Muscle layer of duodenum (tissue), 2 donors: ENCODE measurements at regions not wholly inside any gene's neighbourhood (a gene's known extent, or its start where the extent isn't known, plus 50 kb on each side); places are given as distances from the start of the nearest gene placed in this dataset.

Experiments used
- H3K27ac ChIP-seq: one replicate; pipeline ENCODE4 v1.7.0; 2013; ENCODE audit warnings: mild to moderate bottlenecking, low read length
- H3K27me3 ChIP-seq: one replicate; pipeline ENCODE4 v1.7.0; 2013; ENCODE audit warnings: low read depth, mild to moderate bottlenecking, control low read depth, low read length
- H3K36me3 ChIP-seq, 2 donors: one replicate each; pipeline ENCODE4 v1.7.0; 2013; ENCODE audit warnings: low read length in 2 of 2, control low read depth in 1 of 2, mild to moderate bottlenecking in 1 of 2; ENCODE audit not compliant: insufficient read depth in 2 of 2, control insufficient read depth in 1 of 2
- H3K4me1 ChIP-seq, 2 donors: one replicate each; pipeline ENCODE4 v1.7.0; 2013; ENCODE audit warnings: low read length in 2 of 2, mild to moderate bottlenecking in 2 of 2, control low read depth in 1 of 2, moderate library complexity in 1 of 2; ENCODE audit not compliant: insufficient read depth in 2 of 2, control insufficient read depth in 1 of 2
- H3K4me3 ChIP-seq, 2 donors: one replicate each; pipeline ENCODE4 v1.7.0; 2013; ENCODE audit warnings: low read length in 2 of 2, low read depth in 1 of 2, mild to moderate bottlenecking in 1 of 2
- H3K9me3 ChIP-seq, 2 donors: one replicate each; pipeline ENCODE4 v1.7.0; 2013; ENCODE audit warnings: low read length in 2 of 2, control low read depth in 1 of 2, mild to moderate bottlenecking in 1 of 2; ENCODE audit not compliant: control insufficient read depth in 1 of 2
- donor health status: healthy.

DNA sequence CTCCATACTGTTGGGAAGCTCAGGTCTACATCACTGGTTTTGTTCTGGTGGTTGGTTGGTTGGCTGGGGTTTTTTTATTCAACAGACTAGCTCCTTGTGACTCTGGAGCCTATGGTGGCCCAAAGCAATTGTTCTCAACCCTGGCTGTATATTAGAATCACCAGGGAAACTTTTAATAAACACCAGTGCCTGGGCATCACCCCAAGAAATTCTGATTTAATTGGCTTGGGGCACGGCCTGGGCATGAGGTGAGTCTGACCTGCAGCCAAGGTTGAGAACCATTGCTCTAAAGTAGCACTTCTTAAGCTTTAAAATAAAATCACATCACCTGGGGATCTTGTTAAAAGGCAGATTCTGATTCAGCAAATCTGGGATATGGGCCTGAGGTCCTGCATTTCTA, 184.1 kb downstream of the C1D start:
- Histone ChIP-seq H3K27ac (no peak overlapping the region), H3K9me3 (peaks cover 0 to 2% of the 10 kb centered on the region in 2 donors), H3K27me3 (no peaks in the 10 kb centered on the region), H3K36me3 (no peaks in the 10 kb centered on the region), H3K4me3 (no peak overlapping the region), H3K4me1 (no peaks in the 10 kb centered on the region)

GRCh38 chr2:67879586-67880290, 183.1 kb downstream of the C1D start:
- Histone ChIP-seq H3K9me3 (no peaks in the 10 kb centered on the region), H3K4me1 (no peaks in the 10 kb centered on the region), H3K4me3 (no peak overlapping the region), H3K36me3 (no peaks in the 10 kb centered on the region), H3K27ac (no peak overlapping the region), H3K27me3 (no peaks in the 10 kb centered on the region)

DNA sequence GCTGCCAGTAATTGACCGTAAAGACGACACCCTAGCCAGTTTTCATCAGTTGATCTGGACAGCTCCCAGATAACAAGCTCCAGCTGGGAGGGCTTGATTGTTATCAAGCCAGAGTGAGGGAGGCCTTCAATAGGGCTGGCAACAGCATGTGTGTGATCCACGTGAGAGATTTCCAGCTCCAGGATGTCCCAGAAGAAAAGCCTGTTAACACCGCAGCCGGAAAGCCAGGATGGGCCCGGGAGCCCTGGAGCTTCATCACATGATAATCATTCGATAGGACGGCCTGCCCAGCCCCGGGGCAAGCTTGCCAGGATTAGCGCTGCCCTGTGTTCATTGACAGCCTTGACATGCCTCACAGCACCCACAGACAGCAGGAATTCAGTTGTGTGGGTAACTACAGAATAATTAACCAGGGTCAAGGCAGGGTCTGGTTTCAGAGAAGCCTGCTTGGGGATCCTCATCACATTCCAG, 182.5 kb downstream of the C1D start:
- no peaks in the 10 kb centered on the region for H3K36me3 ChIP-seq
- H3K27me3 ChIP-seq = no peaks in the 10 kb centered on the region
- no peaks in the 10 kb centered on the region for H3K9me3 ChIP-seq
- no peak overlapping the region for H3K4me3 ChIP-seq
- no peak overlapping the region for H3K27ac ChIP-seq
- no peaks in the 10 kb centered on the region for H3K4me1 ChIP-seq

- H3K36me3 ChIP-seq = no peaks in the 10 kb centered on the region
- no peak overlapping the region for H3K4me3 ChIP-seq
- no peaks in the 10 kb centered on the region for H3K4me1 ChIP-seq
- no peaks in the 10 kb centered on the region for H3K9me3 ChIP-seq
- no peak overlapping the region for H3K27ac ChIP-seq
- no peaks in the 10 kb centered on the region for H3K27me3 ChIP-seq
These were observed 181.0 kb downstream of the C1D start for GRCh38 chr2:67881816-67882215.

DNA sequence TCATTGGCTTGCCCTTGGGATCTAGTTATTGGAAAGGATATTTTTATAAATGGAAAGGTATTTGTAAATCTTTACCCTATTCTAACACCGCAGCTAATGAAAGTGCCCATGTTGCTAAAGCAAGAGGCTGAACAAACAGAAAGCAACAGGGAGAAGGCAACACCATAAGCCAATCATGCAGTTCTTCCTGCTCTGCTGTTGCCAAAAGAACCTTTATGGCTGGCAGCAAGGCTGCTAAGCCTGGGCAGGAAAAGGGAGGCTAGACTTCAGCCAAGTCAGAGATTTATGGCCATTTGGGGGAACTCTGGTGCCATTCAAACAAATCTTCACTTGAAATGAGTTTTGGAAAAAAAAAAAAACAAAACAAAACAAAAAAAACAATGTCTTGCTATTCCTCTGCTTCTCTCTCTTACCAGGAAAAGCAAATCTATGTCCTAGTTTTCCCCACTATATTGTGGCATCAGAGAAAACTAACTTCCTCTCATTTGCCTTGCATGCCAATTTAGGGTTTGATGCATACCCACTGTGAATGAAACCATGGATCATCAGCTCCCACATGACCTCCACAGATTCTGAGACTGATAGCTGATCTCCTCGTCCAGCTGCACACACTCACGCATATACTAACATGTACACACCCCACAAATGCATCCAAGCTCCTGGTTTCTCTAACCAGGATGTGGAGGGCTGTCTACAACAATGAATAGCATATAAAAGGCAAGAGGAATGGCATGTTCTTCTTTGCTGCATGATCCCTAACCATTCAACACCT, 179.3 kb downstream of the C1D start:
- H3K9me3 ChIP-seq = no peaks in the 10 kb centered on the region
- H3K27ac ChIP-seq = no peak overlapping the region
- H3K4me3 ChIP-seq = no peak overlapping the region
- no peaks in the 10 kb centered on the region for H3K36me3 ChIP-seq
- no peaks in the 10 kb centered on the region for H3K4me1 ChIP-seq
- no peaks in the 10 kb centered on the region for H3K27me3 ChIP-seq

DNA sequence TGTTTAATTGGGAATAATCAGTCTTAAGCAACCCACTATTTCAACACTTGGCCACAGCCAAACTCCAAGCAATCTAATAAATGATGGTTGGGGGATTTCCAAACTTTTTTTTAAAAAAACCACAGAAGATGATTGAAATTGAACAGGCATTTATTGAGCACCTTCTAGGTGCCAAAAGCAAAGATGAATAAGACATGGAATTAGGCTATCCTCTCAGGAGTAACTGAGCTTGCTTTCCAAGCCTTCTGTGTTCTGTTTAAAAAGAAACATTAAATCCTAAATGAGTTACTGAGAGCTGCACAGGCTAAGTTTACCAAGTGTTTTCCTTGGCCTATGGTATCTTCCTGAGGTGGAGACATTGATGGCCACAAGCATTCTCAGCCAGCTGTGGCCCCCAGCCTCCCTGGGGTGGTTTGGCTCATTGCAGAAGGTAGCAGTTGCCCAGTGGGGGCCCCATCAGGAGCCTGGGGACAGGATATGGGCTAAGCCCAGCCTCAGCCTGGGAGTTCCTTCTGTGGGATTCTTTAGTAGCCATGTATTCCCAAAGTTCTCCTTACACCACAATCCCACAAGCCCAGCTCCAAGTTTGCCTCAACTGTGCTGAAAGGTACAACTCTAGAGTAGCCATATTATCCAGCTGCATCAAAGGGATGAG, 174.3 kb downstream of the C1D start:
- H3K4me1 ChIP-seq = no peaks in the 10 kb centered on the region
- no peaks in the 10 kb centered on the region for H3K9me3 ChIP-seq
- no peaks in the 10 kb centered on the region for H3K27me3 ChIP-seq
- no peak overlapping the region for H3K27ac ChIP-seq
- no peaks in the 10 kb centered on the region for H3K36me3 ChIP-seq
- H3K4me3 ChIP-seq = no peak overlapping the region

DNA sequence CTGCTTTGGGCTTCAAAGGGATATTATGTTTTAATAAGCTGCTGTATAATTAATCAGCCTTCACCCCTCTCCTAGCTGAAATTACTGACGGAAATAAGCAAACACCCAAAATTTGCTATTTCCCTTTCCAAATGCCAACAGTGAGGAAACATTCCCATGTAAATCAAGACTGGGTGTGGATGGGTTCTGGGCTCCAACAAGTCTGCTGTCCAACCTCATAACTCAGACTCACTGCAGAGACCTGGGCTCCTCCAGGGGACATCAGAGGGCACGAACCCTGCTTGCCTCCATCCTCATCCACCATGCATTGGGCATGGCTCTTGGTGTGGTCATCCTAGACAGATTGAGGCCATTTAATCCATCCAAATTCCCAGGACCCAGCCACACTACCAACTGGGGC, 173.7 kb downstream of the C1D start:
- H3K4me3 ChIP-seq = no peak overlapping the region
- no peak overlapping the region for H3K27ac ChIP-seq
- H3K27me3 ChIP-seq = no peaks in the 10 kb centered on the region
- H3K36me3 ChIP-seq = no peaks in the 10 kb centered on the region
- H3K4me1 ChIP-seq = no peaks in the 10 kb centered on the region
- H3K9me3 ChIP-seq = no peaks in the 10 kb centered on the region

DNA sequence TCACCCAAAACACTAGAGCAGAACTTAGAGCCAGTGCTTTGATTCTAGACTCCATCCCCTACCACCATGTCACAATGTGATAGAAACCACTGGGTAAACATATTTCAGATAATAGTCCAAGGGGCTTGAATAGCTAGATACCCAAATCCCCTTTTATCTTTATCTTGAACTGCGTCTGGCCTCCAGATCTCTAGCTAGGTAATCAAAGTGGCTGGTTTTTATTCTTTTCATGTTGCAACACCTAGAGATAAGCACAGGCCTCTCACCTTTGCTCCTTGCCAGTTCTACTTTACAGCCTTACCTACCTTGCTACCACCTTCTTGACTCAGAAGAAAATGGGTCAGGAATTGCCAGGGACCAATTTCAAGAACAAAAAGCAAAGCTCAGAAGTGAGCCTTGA, 171.2 kb downstream of the C1D start:
- no peaks in the 10 kb centered on the region for H3K36me3 ChIP-seq
- H3K4me1 ChIP-seq = no peaks in the 10 kb centered on the region
- H3K27ac ChIP-seq = no peak overlapping the region
- H3K27me3 ChIP-seq = no peaks in the 10 kb centered on the region
- H3K4me3 ChIP-seq = no peak overlapping the region
- H3K9me3 ChIP-seq = no peaks in the 10 kb centered on the region

GRCh38 chr2:67892339-67892846, 170.4 kb downstream of the C1D start:
- H3K27ac ChIP-seq = no peak overlapping the region

GRCh38 chr2:67895227-67895941, 167.4 kb downstream of the C1D start:
- Histone ChIP-seq H3K36me3 (no peaks in the 10 kb centered on the region), H3K4me1 (no peaks in the 10 kb centered on the region), H3K27ac (no peak overlapping the region), H3K27me3 (no peaks in the 10 kb centered on the region), H3K9me3 (no peaks in the 10 kb centered on the region), H3K4me3 (no peak overlapping the region)

More at GRCh38 chr2:67892339-67892846, 170.4 kb downstream of the C1D start:
- Histone ChIP-seq H3K4me1 (no peaks in the 10 kb centered on the region), H3K36me3 (no peaks in the 10 kb centered on the region), H3K27me3 (no peaks in the 10 kb centered on the region), H3K9me3 (no peaks in the 10 kb centered on the region), H3K4me3 (no peak overlapping the region)

DNA sequence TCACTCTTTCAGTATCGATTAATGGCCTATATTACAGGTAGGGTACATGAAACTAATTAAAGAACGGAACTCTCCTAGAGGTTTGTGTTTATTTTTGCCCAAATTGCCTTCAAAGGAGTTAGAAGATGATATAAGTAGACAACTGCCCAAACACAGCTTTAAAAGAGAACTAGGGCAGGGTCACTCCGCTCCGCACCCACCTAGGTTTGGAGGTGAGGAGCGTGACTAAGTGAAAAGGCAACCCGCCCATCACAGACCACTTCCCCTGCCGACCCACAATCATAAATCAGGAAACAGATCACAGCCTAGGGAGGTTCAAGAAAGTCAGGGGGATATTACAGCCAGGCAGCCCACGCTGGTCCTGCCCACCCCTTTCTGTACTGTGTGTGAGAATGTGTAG, 166.7 kb downstream of the C1D start:
- Histone ChIP-seq H3K9me3 (peaks cover 0 to 6% of the 10 kb centered on the region in 2 donors), H3K27me3 (no peaks in the 10 kb centered on the region), H3K27ac (no peak overlapping the region), H3K36me3 (no peaks in the 10 kb centered on the region), H3K4me1 (no peaks in the 10 kb centered on the region), H3K4me3 (no peak overlapping the region)
